GM18861 (cell line): ENCODE measurements at regions not wholly inside any gene's neighbourhood (a gene's known extent, or its start where the extent isn't known, plus 50 kb on each side); places are given as distances from the start of the nearest gene placed in this dataset.
A peak's percentile ranks its signal among the peaks of the same experiment; 100 is the strongest.
"Not testable (repeated sequence)": the region's sequence is repeated elsewhere in the genome, so short reads cannot be mapped to it uniquely, and the experiment has no call there.

ENCODE experiments used
- ATAC-seq: cut with Tn5 transposase; IDR thresholded peaks from one replicate; pipeline ENCODE4 v1.9.1; 2021; ENCODE audit not compliant: unreplicated experiment

DNA sequence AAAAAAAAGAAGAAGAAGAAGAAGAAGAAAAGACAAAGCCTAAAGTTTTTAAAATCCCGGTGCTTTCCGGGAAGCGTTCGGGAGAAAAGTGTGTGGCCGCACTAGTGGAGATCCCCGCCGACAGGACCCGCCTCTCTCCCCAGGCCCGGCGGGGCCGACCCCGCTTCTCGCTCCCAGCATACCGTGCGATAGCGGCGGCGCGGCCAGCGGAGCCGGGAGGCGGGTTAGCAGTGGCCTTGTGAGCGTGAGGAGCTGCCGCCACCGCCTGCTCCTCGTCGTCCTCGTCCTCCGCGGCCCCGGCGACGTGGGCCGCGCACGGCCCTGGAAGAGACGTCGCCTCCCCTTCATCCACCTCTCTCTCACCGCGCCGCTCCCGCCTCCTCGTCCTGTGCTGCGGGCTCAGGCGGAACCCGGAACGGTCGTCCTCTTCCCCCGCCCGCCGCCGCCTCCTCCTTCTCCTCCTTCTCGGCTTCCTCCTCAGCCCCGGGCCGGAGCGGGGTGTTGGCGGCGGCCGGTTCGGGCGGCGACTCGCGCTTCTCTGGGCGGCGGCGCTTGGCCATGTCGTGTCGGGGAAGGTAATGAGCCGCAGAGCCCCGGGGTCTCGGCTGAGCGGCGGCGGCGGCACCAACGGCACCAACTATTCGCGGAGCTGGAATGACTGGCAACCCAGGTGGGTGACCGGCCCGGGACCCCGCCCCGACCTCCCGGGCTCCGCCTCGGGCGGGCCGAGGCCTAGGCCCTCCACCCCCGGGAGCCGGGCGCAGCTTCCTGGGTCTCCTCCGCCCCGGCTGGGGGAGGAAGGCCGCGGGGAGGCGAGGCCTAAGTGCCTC lies 62.6 kb upstream of the CDR2 start:
- ATAC-seq: peak; percentile 69

DNA sequence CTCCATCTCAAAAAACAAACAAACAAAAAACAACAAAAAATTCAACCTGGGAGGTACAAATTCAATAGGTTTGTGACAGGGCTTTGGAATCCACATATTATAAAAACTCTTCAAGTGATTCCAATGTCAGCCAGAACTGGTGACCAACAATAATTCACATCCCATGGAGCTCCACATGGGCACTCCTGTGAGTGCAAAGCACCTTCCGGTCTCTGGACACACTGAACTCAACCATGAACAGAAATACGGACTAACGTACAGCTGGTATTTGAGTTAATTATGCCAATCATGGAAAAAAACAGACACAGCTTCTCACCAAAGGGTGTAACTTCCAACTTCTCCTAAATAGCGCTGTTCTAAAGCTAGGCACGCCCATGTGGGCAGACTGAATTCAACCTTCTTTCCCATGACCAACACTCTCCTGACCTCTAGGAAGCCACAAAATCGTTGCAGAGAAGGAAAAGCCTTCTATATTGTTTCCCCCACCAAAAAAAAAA lies 62.0 kb upstream of the CDR2 start:
- ATAC-seq: peak; percentile 31

DNA sequence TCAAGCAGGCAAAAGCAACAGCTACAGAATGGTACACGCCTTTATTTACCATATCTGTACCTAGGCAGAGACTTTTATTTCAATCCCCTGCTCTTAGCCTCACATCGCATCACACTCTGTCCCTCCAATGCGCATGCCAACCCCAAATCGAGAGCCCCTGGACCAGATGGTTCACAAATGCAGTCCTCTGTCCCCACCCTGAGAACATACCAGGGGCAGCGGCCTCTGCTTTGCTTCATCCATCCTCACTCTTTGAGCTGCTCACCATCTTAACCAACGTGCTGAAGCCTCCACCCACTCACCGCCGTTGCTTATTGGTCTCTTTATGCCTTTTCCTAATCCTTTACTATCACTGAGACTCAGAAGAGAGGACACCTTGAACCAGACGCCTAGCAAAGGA lies 56.9 kb upstream of the CDR2 start:
- not testable (repeated sequence) for ATAC-seq

- ATAC-seq: no peak
Observed at GRCh38 chr16:22428654-22429053, 54.2 kb upstream of the CDR2 start.

DNA sequence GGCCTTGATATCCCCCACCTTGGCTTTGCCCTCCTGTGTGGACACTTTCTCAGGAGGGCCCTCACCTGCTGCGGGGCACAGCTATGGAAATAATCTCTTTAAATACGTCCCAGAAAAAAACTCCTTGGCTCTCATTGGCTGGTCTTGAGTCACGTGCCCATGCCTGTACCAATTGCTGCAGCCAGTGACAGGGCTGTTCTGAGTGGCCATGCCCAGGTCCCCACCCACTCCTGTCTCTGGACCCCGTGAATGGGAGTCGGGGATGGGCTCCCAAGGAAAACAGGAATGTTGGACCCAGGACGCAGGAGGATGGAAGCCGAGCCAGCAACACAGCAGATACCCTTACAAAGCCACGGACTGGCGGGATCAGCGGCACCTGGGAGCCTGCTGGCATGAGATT lies 53.1 kb upstream of the CDR2 start:
- no peak for ATAC-seq

- ATAC-seq: no peak
Observed at GRCh38 chr16:22425847-22426246, 51.4 kb upstream of the CDR2 start.

DNA sequence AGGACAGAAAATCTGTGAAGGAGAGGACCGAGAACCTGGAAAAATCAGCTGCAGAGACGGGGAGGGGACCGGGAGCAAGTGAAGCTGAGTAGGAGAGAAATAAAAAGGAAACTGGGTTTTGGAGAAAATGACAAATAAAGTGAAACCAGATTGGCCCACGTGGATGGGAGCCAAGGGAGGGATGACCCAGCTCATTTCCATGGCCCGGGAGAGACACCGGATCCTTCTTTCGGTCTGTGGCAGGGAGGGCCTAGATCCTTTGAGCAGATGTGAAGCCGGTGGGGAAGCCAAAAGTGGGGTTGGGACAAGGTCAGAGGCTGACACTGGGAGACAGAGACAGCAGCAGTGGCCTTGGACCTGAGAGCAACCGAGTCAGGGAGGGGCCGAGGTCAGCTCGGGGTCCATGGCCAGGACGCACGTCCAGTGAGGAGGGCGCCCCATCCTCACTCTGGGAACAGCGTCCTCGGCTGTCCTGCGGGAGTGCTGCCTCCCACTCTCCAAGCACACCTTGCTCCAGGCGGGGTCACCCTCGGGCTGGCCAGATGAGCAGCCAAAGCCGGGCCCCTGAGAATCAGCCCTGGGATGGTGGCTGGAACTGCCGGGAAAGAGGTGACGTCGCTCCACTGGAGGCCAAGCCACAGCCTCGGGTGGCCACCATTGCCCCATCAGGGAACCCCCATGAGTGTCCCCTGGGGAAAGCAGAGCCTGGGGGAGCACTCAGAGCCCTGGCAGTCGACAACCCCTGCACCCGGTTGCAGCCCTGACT lies 50.8 kb upstream of the CDR2 start:
- ATAC-seq: no peak

DNA sequence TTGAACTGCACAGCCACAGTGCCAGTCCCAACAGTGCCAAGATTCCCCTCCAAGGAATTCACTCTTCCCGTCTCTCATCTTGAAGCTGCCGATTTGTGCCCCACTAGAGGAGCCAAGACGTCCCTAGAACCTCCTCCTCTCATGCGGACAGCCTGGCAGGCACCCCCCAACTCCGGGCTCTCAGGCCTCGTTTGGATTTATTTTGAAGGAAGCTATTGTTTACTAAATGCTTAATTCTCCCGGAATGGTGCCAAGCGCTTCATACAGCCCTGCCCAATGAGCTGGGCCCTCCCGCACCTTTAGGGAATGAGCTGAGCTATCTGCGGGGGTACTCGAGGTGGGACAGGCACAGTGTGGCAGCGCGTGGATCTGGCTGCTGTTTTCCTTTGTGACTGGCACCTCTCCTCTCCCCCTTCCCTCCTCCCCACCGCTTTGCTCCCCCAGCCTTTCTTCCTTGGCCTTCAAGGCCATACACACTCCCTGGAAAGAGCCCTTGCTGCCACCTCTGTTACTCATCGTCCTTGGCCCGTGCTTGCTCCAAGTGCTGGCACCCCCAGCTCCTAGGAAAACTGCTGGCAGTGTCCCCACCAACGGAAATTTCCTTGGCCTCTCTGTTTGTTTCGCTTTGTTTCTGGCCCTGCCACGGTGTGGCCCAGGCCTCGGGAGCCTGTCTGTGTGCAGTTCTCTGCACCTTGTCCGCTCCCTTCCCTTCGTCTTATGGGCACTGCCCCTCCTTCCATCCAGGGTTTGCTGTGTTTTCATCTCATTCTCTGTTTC lies 49.9 kb upstream of the CDR2 start:
- no peak for ATAC-seq
